Frontal cortex (tissue), 3 donors: ENCODE measurements at regions not wholly inside any gene's neighbourhood (a gene's known extent, or its start where the extent isn't known, plus 50 kb on each side); places are given as distances from the start of the nearest gene placed in this dataset.
"Not testable (repeated sequence)": the region's sequence is repeated elsewhere in the genome, so short reads cannot be mapped to it uniquely, and the experiment has no call there.

ENCODE experiments used
- DNase-seq, 2 donors: peaks; one replicate each; pipeline ENCODE4 v3.0.0; 2012; ENCODE audit warnings: low spot score in 2 of 2
- FAIRE-seq: peaks from 2 replicates; lab custom pipeline; 2012; peaks lifted over from hg19 to GRCh38; lab: Jason Lieb, UNC
- donor health status: control.
- donor health status: control.
- donor health status: control.

DNA sequence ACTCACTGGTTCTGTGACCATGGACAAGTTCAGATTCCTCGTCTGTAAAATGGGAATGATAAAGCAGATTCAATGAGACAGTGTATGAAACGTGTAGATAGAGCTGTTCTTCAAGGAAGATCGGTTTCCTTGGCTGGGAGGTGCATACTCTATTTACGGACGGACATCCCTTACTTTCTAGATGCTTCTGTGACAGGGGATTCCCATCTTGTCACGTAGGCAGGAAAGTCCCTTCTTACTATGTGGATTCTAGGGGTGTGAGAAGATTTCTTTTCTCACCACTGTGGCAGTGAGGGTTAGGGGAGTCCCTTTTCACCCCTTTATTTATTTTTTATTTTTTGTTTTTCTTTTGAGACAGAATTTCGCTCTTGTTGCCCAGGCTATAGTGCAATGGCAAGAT, 180.9 kb upstream of the TBL1XR1 start:
- no peak for FAIRE-seq
- no peak for DNase-seq

DNA sequence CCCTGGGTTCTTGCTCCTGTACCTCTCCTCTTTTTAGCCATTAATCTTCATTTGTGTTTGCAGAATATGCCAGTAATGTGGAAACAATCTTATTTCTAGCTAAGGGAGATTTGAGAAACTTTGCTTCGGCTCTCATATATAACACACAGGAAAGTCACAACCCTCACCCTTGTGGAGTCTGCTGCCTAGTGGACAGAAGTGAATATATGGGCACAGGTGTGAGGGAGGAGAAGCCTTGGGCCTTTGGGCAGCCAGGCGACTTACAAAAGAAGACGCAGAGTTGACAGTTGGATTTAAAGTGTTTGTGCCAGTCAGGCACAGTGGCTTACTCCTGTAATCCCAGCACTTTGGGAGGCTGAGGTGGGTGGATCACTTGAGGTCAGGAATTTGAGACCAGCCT, 181.8 kb upstream of the TBL1XR1 start:
- no peak for FAIRE-seq

GRCh38 chr3:177381070-177381469, 183.8 kb upstream of the TBL1XR1 start:
- DNase-seq = no peak
- no peak for FAIRE-seq

More for the DNA sequence above, 181.8 kb upstream of the TBL1XR1 start:
- DNase-seq = no peak

- DNase-seq (no peak), FAIRE-seq (no peak)
Measured at GRCh38 chr3:177382944-177383343, 185.7 kb upstream of the TBL1XR1 start.

DNA sequence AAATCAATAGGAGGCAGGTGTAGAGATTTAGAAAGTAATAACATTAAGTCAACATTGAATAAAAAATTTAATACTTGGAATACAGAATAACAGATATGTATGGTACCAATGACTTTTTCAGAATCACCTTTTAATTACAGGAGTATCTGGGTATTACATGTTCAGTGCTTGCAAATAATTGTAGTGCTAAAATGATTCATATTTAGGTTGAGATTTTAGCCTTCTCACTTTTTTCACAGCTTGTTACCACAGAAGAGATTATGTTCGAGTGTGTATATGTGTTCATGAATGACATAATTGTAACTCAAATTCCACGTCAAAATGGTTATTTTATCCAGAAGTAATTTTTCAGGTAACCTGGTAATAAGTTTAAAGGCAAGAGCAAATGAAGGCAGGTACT, 187.9 kb upstream of the TBL1XR1 start:
- FAIRE-seq (no peak), DNase-seq (no peak)

- FAIRE-seq = no peak
Measured at GRCh38 chr3:177385831-177386301, 188.6 kb upstream of the TBL1XR1 start.

DNA sequence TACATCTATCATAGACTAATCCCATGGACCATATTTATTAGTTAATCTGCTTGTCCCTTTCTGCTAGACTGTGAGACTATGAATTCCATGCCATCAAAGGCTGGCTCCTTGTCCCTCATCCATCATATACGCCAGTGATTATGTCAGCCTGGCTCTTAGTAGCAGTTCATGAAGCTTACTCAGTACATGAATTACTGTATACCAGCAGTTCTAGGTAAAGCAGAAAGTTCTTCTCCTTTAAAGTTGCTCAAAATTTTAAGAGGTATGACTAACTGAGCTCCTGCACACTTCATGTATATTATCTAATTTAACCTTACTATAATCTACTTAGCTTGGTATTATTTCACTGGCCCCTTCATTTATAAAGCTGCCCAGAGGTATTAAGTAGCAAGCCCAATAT, 190.9 kb upstream of the TBL1XR1 start:
- no peak for FAIRE-seq
- no peak for DNase-seq

More at GRCh38 chr3:177385831-177386301, 188.6 kb upstream of the TBL1XR1 start:
- no peak for DNase-seq

DNA sequence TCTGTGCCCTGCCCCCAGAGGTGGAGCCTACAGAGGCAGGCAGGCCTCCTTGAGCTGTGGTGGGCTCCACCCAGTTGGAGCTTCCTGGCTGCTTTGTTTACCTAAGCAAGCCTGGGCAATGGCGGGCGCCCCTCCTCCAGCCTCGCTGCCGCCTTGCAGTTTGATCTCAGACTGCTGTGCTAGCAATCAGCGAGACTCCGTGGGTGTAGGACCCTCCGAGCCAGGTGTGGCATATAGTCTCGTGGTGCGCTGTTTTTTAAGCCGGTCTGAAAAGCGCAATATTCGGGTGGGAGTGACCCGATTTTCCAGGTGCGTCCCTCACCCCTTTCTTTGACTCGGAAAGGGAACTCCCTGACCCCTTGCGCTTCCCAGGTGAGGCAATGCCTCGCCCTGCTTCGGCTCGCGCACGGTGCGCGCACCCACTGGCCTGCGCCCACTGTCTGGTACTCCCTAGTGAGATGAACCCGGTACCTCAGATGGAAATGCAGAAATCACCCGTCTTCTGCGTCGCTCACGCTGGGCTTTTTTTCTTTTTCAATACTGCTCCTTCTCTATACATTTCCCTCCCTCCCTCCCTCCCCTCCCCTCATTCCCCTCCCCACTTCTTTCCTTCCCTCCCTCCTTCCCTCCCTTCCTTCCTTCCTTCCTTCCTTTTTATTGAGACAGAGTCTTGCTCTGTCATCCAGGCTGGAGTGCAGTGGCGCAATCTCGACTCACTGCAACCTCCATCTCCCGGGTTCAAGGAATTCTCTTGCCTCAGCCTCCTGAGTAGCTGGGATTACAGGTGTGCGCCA, 197.1 kb upstream of the TBL1XR1 start:
- FAIRE-seq, DNase-seq: not testable (repeated sequence)

- no peak for DNase-seq
- no peak for FAIRE-seq
Measured at GRCh38 chr3:177396733-177397132, 199.5 kb upstream of the TBL1XR1 start.

DNA sequence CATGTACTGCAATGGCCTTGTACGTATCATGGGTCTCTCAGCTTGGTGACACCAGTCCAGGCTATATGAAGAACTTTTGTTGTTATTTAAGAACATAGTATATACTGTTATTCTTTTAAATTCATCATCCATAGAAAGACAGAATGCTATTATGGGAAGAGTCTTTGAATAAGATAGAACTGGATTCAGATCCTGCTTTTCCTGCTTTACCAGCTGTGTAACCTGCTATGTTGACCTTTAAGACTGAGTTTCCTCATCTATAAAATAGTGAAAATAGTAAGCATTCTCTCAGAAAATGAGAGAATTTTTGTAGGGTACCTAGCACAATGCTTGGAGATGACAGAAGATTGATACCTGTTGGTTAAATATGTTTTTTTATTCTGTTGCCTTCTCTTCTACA, 204.1 kb upstream of the TBL1XR1 start:
- FAIRE-seq (no peak), DNase-seq (no peak)

- DNase-seq (no peak), FAIRE-seq (no peak)
Measured at GRCh38 chr3:177402533-177402932, 205.3 kb upstream of the TBL1XR1 start.

DNA sequence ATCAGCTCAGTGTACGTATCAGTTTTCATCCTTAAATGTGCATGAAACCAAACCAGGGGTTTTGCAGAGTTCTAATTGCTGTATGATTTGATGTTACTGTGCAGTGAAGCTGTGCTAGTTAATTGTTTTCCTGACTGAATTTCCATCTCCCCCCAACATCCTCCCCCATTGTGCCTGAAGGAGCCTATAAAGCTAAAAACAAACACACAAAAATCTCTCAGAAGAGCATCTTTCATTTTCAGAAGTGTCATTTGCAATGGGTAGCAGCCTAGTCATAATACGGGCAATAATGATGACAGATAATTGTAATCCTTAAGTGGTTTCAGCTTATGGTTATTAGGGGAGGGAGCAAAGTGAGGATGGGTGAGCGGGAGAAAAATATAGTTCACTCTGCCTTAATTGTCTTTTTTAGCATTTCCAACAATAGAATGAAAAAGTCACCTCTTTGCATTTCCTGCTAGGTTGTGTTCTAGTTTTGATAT, 207.9 kb upstream of the TBL1XR1 start:
- DNase-seq (no peak), FAIRE-seq (no peak)

GRCh38 chr3:177410730-177411129, 213.4 kb upstream of the TBL1XR1 start:
- no peak for DNase-seq
- FAIRE-seq = no peak

DNA sequence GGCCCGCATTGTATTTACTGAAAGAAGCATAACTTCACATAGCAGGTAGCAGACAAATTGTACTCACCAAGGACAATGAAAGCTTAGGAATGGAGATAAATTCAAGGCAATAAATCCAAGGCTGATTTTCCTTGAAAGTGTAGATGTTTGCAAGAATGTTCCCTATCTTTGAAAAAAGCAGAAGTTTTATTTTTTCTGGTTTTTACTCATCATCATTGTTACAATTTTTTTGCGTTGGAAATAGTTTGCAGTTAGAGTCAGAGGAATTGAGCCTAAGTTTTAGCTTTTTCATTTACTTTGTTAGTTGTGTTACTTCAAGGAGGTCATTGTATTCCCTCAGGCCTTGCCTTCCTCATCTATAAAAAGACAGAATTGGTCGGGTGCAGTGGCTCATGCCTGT, 213.9 kb upstream of the TBL1XR1 start:
- DNase-seq (no peak), FAIRE-seq (no peak)

DNA sequence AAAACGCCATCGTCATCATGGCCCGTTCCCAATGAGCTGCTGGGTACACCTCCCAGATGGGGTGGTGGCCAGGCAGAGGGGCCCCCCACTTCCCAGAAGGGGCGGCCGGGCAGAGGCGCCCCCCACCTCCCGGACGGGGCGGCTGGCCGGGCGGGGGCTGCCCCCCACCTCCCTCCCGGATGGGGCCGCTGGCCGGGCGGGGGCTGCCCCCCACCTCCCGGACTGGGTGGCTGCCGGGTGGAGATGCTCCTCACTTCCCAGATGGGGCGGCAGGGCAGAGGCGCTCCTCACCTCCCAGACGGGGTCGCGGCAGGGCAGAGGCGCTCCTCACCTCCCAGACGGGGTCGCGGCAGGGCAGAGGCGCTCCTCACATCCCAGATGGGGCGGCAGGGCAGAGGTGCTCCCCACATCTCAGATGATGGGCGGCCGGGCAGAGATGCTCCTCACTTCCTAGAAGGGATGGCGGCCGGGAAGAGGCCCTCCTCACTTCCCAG, 215.4 kb upstream of the TBL1XR1 start:
- FAIRE-seq, DNase-seq: not testable (repeated sequence)

GRCh38 chr3:177414093-177414492, 216.8 kb upstream of the TBL1XR1 start:
- no peak for DNase-seq
- no peak for FAIRE-seq

GRCh38 chr3:177418787-177419186, 221.5 kb upstream of the TBL1XR1 start:
- no peak for FAIRE-seq

GRCh38 chr3:177419904-177420601, 222.8 kb upstream of the TBL1XR1 start:
- FAIRE-seq = no peak
- DNase-seq = no peak

More at GRCh38 chr3:177418787-177419186, 221.5 kb upstream of the TBL1XR1 start:
- DNase-seq = no peak

GRCh38 chr3:177420651-177421480, 223.6 kb upstream of the TBL1XR1 start:
- DNase-seq (no peak), FAIRE-seq (no peak)

DNA sequence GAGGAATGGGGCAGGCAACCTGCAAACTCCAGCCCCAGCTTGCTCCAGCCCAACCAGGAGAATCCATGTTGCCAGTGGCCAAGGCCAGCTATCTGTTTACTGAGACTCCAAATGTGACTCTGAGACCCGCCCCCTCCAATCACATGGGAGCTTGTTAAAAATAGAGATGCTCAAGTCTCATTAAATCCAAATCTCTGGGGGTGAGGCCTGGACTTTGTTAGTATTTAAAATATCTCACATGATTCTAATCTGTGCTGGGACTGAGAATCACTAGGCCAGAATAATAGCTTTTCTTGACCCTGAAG, 224.2 kb upstream of the TBL1XR1 start:
- no peak for DNase-seq
- FAIRE-seq = no peak
